Spleen (tissue), 7 donors: ENCODE measurements at regions not wholly inside any gene's neighbourhood (a gene's known extent, or its start where the extent isn't known, plus 50 kb on each side); places are given as distances from the start of the nearest gene placed in this dataset.

Experiments used
- POLR2A ChIP-seq, 3 donors: fragments of 450-650 bp; IDR thresholded peaks; one replicate each; pipeline ENCODE4 v1.5.1; 2017; ENCODE audit warnings: antibody characterized with exemption in 3 of 3, mild to moderate bottlenecking in 1 of 3
- TF ChIP-seq, protein P1 (sequence below), 11 experiments: fragments of 200-600 bp in 7 of 11; fragments of 450-650 bp in 4 of 11; sonication (generic) in 4 of 11; IDR thresholded peaks in 8 of 11; conservative IDR thresholded peaks in 3 of 11; 1 replicate in 7 of 11; 2 replicates in 4 of 11; pipeline versions ENCODE4 v1.4.0 to v1.8.0; 2016 to 2021; ENCODE audit warnings: antibody characterized with exemption in 11 of 11, inconsistent platforms in 4 of 11, mild to moderate bottlenecking in 1 of 11
- donor health status: DM: no; HTN: no; CAD: no; lungs with moderate emphysema.
- donor health status: DM: no; HTN: no; CAD: no.
- donor health status: DM: no; HTN: no; CAD: no.

DNA sequence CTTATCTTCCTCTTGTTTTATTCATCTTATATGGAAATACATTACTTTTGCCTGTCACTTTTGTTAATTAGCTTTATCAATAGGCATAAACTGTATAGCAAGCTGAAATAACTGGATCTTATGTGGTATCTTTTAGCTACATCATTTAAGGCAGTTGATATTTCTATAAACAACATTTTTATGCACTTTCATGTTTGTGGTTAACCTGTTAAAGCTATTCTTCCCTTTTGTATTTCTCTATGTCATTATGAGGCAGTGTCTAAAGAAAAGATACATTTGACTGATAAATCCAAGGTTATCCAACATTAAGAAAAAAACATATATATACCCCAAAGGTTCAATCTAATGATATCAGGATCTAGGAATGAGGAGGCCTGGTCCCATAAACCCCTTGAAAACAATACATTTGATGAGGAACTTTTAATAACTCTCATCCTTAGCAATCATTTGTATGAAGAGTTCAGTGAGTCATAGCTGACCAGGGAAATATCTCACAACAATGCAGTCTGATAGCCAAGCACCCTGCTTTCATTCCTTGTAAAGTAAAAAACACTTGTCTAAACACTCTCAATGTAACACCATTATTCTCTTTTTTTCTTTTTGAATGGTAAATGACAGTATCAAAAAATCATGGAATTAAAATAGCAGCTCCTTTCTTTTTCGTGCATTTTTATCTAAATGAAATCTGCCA lies 300.9 kb downstream of the NEBL start:
- TF ChIP-seq, protein P1, sequence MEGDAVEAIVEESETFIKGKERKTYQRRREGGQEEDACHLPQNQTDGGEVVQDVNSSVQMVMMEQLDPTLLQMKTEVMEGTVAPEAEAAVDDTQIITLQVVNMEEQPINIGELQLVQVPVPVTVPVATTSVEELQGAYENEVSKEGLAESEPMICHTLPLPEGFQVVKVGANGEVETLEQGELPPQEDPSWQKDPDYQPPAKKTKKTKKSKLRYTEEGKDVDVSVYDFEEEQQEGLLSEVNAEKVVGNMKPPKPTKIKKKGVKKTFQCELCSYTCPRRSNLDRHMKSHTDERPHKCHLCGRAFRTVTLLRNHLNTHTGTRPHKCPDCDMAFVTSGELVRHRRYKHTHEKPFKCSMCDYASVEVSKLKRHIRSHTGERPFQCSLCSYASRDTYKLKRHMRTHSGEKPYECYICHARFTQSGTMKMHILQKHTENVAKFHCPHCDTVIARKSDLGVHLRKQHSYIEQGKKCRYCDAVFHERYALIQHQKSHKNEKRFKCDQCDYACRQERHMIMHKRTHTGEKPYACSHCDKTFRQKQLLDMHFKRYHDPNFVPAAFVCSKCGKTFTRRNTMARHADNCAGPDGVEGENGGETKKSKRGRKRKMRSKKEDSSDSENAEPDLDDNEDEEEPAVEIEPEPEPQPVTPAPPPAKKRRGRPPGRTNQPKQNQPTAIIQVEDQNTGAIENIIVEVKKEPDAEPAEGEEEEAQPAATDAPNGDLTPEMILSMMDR (IDR thresholded peaks at IDR 0.05 in 8 of 11, conservative IDR thresholded peaks at IDR 0.05 in 3 of 11) = no peak
- TF ChIP-seq POLR2A (IDR thresholded peaks at IDR 0.05) = no peak
